Panc1 (cell line): ENCODE measurements at regions not wholly inside any gene's neighbourhood (a gene's known extent, or its start where the extent isn't known, plus 50 kb on each side); places are given as distances from the start of the nearest gene placed in this dataset.

Experiments
- CTCF ChIP-seq: fragments of 450-650 bp; IDR thresholded peaks from 2 replicates; pipeline ENCODE4 v1.5.1; 2017; ENCODE audit warnings: mild to moderate bottlenecking
- POLR2AphosphoS5 ChIP-seq: IDR thresholded peaks from 2 replicates; pipeline ENCODE4 v1.6.1; 2012; ENCODE audit warnings: mild to moderate bottlenecking, low read depth, low read length, moderate library complexity
- REST ChIP-seq, 2 experiments: IDR thresholded peaks; 2 replicates each; pipeline ENCODE4 v1.6.1; 2011 to 2012; ENCODE audit warnings: low read depth in 2 of 2, control low read depth in 1 of 2, low read length in 1 of 2, mild to moderate bottlenecking in 1 of 2, moderate library complexity in 1 of 2; ENCODE audit not compliant: insufficient read depth in 1 of 2
- SIN3A ChIP-seq: IDR thresholded peaks from 2 replicates; pipeline ENCODE4 v1.6.1; 2012; ENCODE audit warnings: low read depth, mild to moderate bottlenecking, low read length, moderate library complexity, borderline replicate concordance; ENCODE audit not compliant: insufficient read depth
- TCF7L2 ChIP-seq: IDR thresholded peaks from 2 replicates; pipeline ENCODE4 v1.6.1; 2011; ENCODE audit warnings: mild to moderate bottlenecking, low read depth, low read length, inconsistent platforms

DNA sequence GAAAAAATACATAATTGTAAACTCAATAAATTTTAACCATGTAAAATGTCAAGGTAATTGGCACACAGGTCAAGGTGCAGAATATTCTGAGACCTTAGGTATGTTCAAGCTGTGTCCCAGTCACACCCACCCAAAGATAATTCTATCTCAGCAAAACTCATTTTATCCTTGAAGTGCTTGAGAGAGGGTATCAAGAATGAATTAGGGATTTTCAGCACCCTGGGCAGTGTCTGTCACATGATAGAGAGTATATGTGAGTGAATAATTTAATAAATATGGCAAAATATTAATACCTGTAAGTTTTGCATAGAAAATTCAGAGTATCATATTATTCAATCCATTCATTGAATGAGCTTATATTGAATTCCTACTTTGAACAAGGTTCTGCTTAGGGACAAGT is 567.9 kb downstream of the FBXO15 start:
- TF ChIP-seq CTCF (no peak), REST (IDR thresholded peaks at IDR 0.05; ENCODE audit: insufficient read depth in 1 of 2, low read depth in 2 of 2, low read length in 1 of 2) (peak in 1 of 2 experiments; percentile 55; a peak in 1 of 4 replicates), POLR2AphosphoS5 (no peak), SIN3A (no peak), TCF7L2 (no peak)
